ENCODE measurements at regions not wholly inside any gene's neighbourhood (a gene's known extent, or its start where the extent isn't known, plus 50 kb on each side); places are given as distances from the start of the nearest gene placed in this dataset.
A peak's percentile ranks its signal among the peaks of the same experiment; 100 is the strongest.

GRCh38 chr4:86482306-86483172 is 111.6 kb upstream of the PTPN13 start:
- Histone ChIP-seq H3K4me1 (ENCODE audit: control insufficient read depth, insufficient read depth, low read length) (peaks cover 26% of the 10 kb centered on the region), H3K36me3 (ENCODE audit: control insufficient read depth, insufficient read depth, low read length) (no peaks in the 10 kb centered on the region), H3K4me3 (ENCODE audit: low read length) (peak overlapping the region; percentile 53), H3K9me3 (ENCODE audit: control insufficient read depth, low read length) (peaks cover 19% of the 10 kb centered on the region), H3K27me3 (ENCODE audit: control insufficient read depth, insufficient read depth, low read length, poor library complexity, severe bottlenecking) (no peaks in the 10 kb centered on the region), H3K9ac (ENCODE audit: extremely low read depth, low read length, poor library complexity, severe bottlenecking) (peak overlapping the region; percentile 30), H3K27ac (ENCODE audit: low read depth, low read length) (peak overlapping the region; percentile 97)
- TF ChIP-seq, protein P1, sequence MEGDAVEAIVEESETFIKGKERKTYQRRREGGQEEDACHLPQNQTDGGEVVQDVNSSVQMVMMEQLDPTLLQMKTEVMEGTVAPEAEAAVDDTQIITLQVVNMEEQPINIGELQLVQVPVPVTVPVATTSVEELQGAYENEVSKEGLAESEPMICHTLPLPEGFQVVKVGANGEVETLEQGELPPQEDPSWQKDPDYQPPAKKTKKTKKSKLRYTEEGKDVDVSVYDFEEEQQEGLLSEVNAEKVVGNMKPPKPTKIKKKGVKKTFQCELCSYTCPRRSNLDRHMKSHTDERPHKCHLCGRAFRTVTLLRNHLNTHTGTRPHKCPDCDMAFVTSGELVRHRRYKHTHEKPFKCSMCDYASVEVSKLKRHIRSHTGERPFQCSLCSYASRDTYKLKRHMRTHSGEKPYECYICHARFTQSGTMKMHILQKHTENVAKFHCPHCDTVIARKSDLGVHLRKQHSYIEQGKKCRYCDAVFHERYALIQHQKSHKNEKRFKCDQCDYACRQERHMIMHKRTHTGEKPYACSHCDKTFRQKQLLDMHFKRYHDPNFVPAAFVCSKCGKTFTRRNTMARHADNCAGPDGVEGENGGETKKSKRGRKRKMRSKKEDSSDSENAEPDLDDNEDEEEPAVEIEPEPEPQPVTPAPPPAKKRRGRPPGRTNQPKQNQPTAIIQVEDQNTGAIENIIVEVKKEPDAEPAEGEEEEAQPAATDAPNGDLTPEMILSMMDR (conservative IDR thresholded peaks at IDR 0.05): peak; percentile 77
- WGBS, 2 experiments (ENCODE audit: insufficient coverage in 1 of 2, insufficient read length in 1 of 2): 9 to 23% methylated on average over 1 to 5 of the region's 5 CpGs
- Mint-ChIP-seq H3K9me3 (peaks cover 10% of the 10 kb centered on the region), H3K4me1 (peaks cover 28% of the 10 kb centered on the region), H3K27ac (peak overlapping the region; percentile 79), H3K36me3 (ENCODE audit: low read depth) (peaks cover 16% of the 10 kb centered on the region), H3K4me3 (peak overlapping the region; percentile 13), H3K27me3 (ENCODE audit: insufficient read depth) (no peaks in the 10 kb centered on the region)
- peak; percentile 87 for DNase-seq

- TF ChIP-seq, protein P1 (conservative IDR thresholded peaks at IDR 0.05): no peak
- H3K36me3 ChIP-seq (ENCODE audit: control insufficient read depth, insufficient read depth, low read length): no peaks in the 10 kb centered on the region
- peaks cover 16% of the 10 kb centered on the region for H3K36me3 Mint-ChIP-seq (ENCODE audit: low read depth)
- H3K27me3 ChIP-seq (ENCODE audit: control insufficient read depth, insufficient read depth, low read length, poor library complexity, severe bottlenecking): no peaks in the 10 kb centered on the region
- peak overlapping the region; percentile 76 for H3K27ac Mint-ChIP-seq
- peaks cover 26% of the 10 kb centered on the region for H3K4me1 ChIP-seq (ENCODE audit: control insufficient read depth, insufficient read depth, low read length)
- peak overlapping the region; percentile 53 for H3K4me3 ChIP-seq (ENCODE audit: low read length)
- peak overlapping the region; percentile 30 for H3K9ac ChIP-seq (ENCODE audit: extremely low read depth, low read length, poor library complexity, severe bottlenecking)
- H3K27ac ChIP-seq (ENCODE audit: low read depth, low read length): peak overlapping the region; percentile 97
- WGBS, 2 experiments (ENCODE audit: insufficient coverage in 1 of 2, insufficient read length in 1 of 2): 0% methylated on average over 1 of the region's 2 CpGs; no CpG with 5 or more reads in 1 of the 2 experiments
- H3K9me3 ChIP-seq (ENCODE audit: control insufficient read depth, low read length): peaks cover 19% of the 10 kb centered on the region
- H3K27me3 Mint-ChIP-seq (ENCODE audit: insufficient read depth): no peaks in the 10 kb centered on the region
- peaks cover 10% of the 10 kb centered on the region for H3K9me3 Mint-ChIP-seq
- H3K4me3 Mint-ChIP-seq: peak overlapping the region; percentile 13
- no peak for DNase-seq
- H3K4me1 Mint-ChIP-seq: peaks cover 28% of the 10 kb centered on the region
Measured at GRCh38 chr4:86483173-86483490, 111.0 kb upstream of the PTPN13 start.

DNA sequence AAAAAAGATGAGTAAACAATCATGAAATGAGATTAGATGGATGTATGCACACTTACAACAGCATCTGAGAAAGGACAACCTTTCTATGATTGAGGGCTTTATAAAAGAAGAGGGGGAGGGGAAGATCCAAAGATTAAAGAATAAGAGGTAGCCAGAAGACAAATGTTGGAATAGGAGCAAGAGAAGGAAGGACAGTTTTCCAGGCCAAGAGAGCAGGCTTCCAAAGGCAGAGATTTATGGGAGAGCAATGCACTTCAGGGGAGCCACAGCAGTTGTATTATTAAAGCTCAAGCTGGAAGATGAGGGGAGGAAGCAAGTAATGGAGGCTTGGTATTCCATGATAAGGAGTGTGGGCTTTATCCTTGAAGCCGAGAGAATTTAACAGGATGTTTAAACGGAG is 110.3 kb upstream of the PTPN13 start:
- no peak for DNase-seq
- Histone ChIP-seq H3K36me3 (ENCODE audit: control insufficient read depth, insufficient read depth, low read length) (no peaks in the 10 kb centered on the region), H3K9ac (ENCODE audit: extremely low read depth, low read length, poor library complexity, severe bottlenecking) (no peak overlapping the region), H3K27ac (ENCODE audit: low read depth, low read length) (peak overlapping the region; percentile 97), H3K27me3 (ENCODE audit: control insufficient read depth, insufficient read depth, low read length, poor library complexity, severe bottlenecking) (no peaks in the 10 kb centered on the region), H3K9me3 (ENCODE audit: control insufficient read depth, low read length) (peaks cover 19% of the 10 kb centered on the region), H3K4me3 (ENCODE audit: low read length) (no peak overlapping the region), H3K4me1 (ENCODE audit: control insufficient read depth, insufficient read depth, low read length) (peaks cover 26% of the 10 kb centered on the region)
- H3K9me3 Mint-ChIP-seq: peaks cover 10% of the 10 kb centered on the region
- no peak overlapping the region for H3K4me3 Mint-ChIP-seq
- H3K36me3 Mint-ChIP-seq (ENCODE audit: low read depth): peaks cover 16% of the 10 kb centered on the region
- H3K27me3 Mint-ChIP-seq (ENCODE audit: insufficient read depth): no peaks in the 10 kb centered on the region
- peaks cover 28% of the 10 kb centered on the region for H3K4me1 Mint-ChIP-seq
- 63% methylated on average over 2 of the region's 2 CpGs; no CpG with 5 or more reads in 1 of the 2 experiments for WGBS, 2 experiments (ENCODE audit: insufficient coverage in 1 of 2, insufficient read length in 1 of 2)
- peak overlapping the region; percentile 62 for H3K27ac Mint-ChIP-seq
- TF ChIP-seq, protein P1 (conservative IDR thresholded peaks at IDR 0.05): no peak
